ENCODE measurements at regions not wholly inside any gene's neighbourhood (a gene's known extent, or its start where the extent isn't known, plus 50 kb on each side); places are given as distances from the start of the nearest gene placed in this dataset.

DNA sequence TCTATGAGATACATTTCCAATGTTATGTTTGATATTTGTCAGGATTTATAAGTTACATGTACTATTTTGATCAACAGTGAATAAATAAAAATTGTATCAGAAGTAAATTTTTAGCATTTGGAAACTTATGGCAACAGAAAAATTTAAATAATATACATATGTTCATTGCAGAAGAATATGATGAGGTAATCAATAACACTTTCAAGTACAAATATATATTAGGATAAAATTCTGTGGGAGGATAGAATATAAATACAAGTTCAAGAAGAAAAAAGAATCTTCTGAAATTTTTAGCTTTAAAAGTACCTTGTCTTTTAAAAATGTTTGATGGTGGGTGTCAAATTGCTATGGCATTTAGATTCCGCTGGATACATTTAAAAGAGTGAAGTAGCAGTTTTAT lies 102.8 kb upstream of the MUCL1 start:
- ChIA-PET CTCF (no interaction called here), POLR2A (ENCODE audit: unreplicated experiment) (no interaction called here)
- no peaks in the 10 kb centered on the region for H3F3A ChIP-seq (ENCODE audit: insufficient read depth, low read depth)
- no peaks in the 10 kb centered on the region; the same call in 1 of the 2 replicates for H4K20me1 ChIP-seq (ENCODE audit: insufficient read depth)
- H3K4me2 ChIP-seq, result no peak overlapping the region
- H3K79me2 ChIP-seq (ENCODE audit: low read depth), result no peaks in the 10 kb centered on the region
- BruUV-seq (replicated peaks), result no TSS peak
- H3K27ac ChIP-seq, result no peak overlapping the region
- H3K9me3 ChIP-seq (ENCODE audit: insufficient read depth, low read depth), result no peaks in the 10 kb centered on the region
- no peaks in the 10 kb centered on the region for H3K9me2 ChIP-seq (ENCODE audit: insufficient read depth)
- no peak overlapping the region for H2AFZ ChIP-seq
- intact Hi-C loops (cut with micrococcal nuclease; ENCODE audit: unreplicated experiment), result no loop called here
- TF ChIP-seq, protein P1, sequence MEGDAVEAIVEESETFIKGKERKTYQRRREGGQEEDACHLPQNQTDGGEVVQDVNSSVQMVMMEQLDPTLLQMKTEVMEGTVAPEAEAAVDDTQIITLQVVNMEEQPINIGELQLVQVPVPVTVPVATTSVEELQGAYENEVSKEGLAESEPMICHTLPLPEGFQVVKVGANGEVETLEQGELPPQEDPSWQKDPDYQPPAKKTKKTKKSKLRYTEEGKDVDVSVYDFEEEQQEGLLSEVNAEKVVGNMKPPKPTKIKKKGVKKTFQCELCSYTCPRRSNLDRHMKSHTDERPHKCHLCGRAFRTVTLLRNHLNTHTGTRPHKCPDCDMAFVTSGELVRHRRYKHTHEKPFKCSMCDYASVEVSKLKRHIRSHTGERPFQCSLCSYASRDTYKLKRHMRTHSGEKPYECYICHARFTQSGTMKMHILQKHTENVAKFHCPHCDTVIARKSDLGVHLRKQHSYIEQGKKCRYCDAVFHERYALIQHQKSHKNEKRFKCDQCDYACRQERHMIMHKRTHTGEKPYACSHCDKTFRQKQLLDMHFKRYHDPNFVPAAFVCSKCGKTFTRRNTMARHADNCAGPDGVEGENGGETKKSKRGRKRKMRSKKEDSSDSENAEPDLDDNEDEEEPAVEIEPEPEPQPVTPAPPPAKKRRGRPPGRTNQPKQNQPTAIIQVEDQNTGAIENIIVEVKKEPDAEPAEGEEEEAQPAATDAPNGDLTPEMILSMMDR (conservative IDR thresholded peaks at IDR 0.05), result no peak
- TF ChIP-seq EZH2 (IDR thresholded peaks at IDR 0.05; ENCODE audit: low read depth), result no peak
- H3K4me1 ChIP-seq (replicated peaks; ENCODE audit: insufficient read depth), result no peaks in the 10 kb centered on the region
- no peaks in the 10 kb centered on the region for H3K36me3 ChIP-seq (ENCODE audit: low read depth)
- no peaks in the 10 kb centered on the region for H3K27me3 ChIP-seq (ENCODE audit: insufficient read depth, low read depth)
- DNase-seq, result no peak
- no peak overlapping the region for H3K4me3 ChIP-seq

DNA sequence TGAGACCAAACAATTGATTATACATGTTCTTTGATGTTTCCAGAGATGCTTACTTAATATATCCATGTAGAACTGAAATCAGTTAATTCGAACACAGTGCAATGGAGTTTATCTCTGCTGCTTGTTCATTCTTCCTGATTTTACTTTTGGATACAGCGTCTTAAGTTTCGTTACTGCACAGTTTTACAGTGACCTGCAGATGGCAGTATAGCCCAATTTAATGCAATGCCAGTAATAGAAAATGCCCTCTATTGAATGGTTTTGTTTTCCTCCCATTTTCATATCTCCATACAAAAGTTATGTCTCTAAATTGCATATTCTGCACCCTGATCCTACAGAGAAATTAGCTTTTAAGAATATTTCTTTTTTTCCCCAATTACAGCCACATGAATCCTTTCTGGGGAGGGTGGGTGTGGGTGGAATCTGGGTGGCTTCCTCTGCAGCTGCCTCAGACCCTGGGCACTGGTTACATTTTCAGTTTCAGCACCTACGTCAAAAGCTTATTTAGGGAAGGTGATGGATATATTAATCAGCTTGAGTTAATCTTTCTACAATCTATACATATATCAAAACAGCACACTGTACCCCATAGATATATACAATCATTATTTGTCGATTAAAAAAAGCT lies 101.1 kb upstream of the DCD start:
- intact Hi-C loops (cut with micrococcal nuclease; ENCODE audit: unreplicated experiment), result loop anchor here (2.0 kb wide), 1 partner anchor 209 kb away; no protein-coding TSS in a partner anchor
- Histone ChIP-seq H4K20me1 (ENCODE audit: insufficient read depth) (no peaks in the 10 kb centered on the region), H3K4me3 (no peak overlapping the region), H3K79me2 (ENCODE audit: low read depth) (no peaks in the 10 kb centered on the region), H3K4me1 (replicated peaks; ENCODE audit: insufficient read depth) (no peaks in the 10 kb centered on the region), H2AFZ (no peak overlapping the region), H3K9me2 (ENCODE audit: insufficient read depth) (no peaks in the 10 kb centered on the region), H3K4me2 (no peak overlapping the region), H3F3A (ENCODE audit: insufficient read depth, low read depth) (no peaks in the 10 kb centered on the region), H3K9me3 (ENCODE audit: insufficient read depth, low read depth) (no peaks in the 10 kb centered on the region), H3K27ac (no peak overlapping the region), H3K36me3 (ENCODE audit: low read depth) (no peaks in the 10 kb centered on the region), H3K27me3 (ENCODE audit: insufficient read depth, low read depth) (no peaks in the 10 kb centered on the region)
- no TSS peak for BruUV-seq (replicated peaks)
- DNase-seq, result no peak
- TF ChIP-seq, protein P1 (conservative IDR thresholded peaks at IDR 0.05), result peak; percentile 82
- no peak for TF ChIP-seq EZH2 (IDR thresholded peaks at IDR 0.05; ENCODE audit: low read depth)
- ChIA-PET CTCF (interaction anchor here (0.5 to 1.2 kb wide), 2 partner anchors 193 to 323 kb away, joined by 3 to 6 read pairs; no protein-coding TSS in a partner anchor), POLR2A (ENCODE audit: unreplicated experiment) (no interaction called here)

DNA sequence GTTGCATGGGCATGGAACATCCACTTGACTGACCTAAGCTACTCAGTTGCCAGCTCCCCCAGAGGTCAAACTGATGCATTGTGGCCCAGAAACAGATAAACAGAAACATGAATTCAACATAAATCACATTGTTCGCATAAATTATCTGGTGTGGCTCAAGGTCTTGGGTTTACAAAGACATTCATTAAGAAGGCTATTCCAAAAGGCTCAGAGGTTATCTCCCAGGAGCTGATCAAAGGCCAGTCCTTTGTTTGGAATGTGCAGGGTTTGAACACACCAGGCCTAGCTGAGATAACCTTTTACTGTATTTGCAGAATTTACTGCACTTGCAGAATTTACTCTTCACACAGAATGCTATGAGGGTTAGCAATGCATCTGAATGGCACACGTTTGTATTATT lies 96.4 kb upstream of the DCD start:
- Histone ChIP-seq H3K27ac (no peak overlapping the region), H3K4me1 (replicated peaks; ENCODE audit: insufficient read depth) (no peaks in the 10 kb centered on the region), H3K79me2 (ENCODE audit: low read depth) (no peaks in the 10 kb centered on the region), H4K20me1 (ENCODE audit: insufficient read depth) (no peaks in the 10 kb centered on the region), H2AFZ (no peak overlapping the region), H3K27me3 (ENCODE audit: insufficient read depth, low read depth) (no peaks in the 10 kb centered on the region), H3K9me3 (ENCODE audit: insufficient read depth, low read depth) (no peaks in the 10 kb centered on the region), H3K9me2 (ENCODE audit: insufficient read depth) (no peaks in the 10 kb centered on the region), H3K4me2 (no peak overlapping the region), H3K36me3 (ENCODE audit: low read depth) (no peaks in the 10 kb centered on the region), H3F3A (ENCODE audit: insufficient read depth, low read depth) (no peaks in the 10 kb centered on the region), H3K4me3 (no peak overlapping the region)
- ChIA-PET CTCF (no interaction called here), POLR2A (ENCODE audit: unreplicated experiment) (no interaction called here)
- TF ChIP-seq EZH2 (IDR thresholded peaks at IDR 0.05; ENCODE audit: low read depth), result no peak
- TF ChIP-seq, protein P1 (conservative IDR thresholded peaks at IDR 0.05), result no peak
- intact Hi-C loops (cut with micrococcal nuclease; ENCODE audit: unreplicated experiment), result no loop called here
- DNase-seq, result no peak
- no TSS peak for BruUV-seq (replicated peaks)
